ENCODE measurements at regions not wholly inside any gene's neighbourhood (a gene's known extent, or its start where the extent isn't known, plus 50 kb on each side); places are given as distances from the start of the nearest gene placed in this dataset.

GRCh38 chr17:52831536-52831935 is 673.0 kb upstream of the CA10 start:
- no peaks in the 10 kb centered on the region for H3K36me3 ChIP-seq (ENCODE audit: control insufficient read depth in 2 of 2, insufficient read depth in 1 of 2, low read length in 2 of 2)
- H3K4me3 ChIP-seq (ENCODE audit: low read depth, low read length): no peak overlapping the region
- no peaks in the 10 kb centered on the region for H3K9me3 ChIP-seq (ENCODE audit: control insufficient read depth, insufficient read depth, low read depth, low read length)
- POLR2A ChIA-PET: no interaction called here
- no peak for TF ChIP-seq GLI4 (tag by site-specific recombination; IDR thresholded peaks at IDR 0.05)
- TF ChIP-seq KLF16 (tag by site-specific recombination; IDR thresholded peaks at IDR 0.05): no peak
- no peak for TF ChIP-seq ZNF280C (tag by site-specific recombination; IDR thresholded peaks at IDR 0.05)
- TF ChIP-seq ZXDB (tag by site-specific recombination; IDR thresholded peaks at IDR 0.05): no peak
- no peak for TF ChIP-seq ZBTB48 (tag by site-specific recombination; IDR thresholded peaks at IDR 0.05)
- no peak for TF ChIP-seq ZNF19 (tag by site-specific recombination; IDR thresholded peaks at IDR 0.05; ENCODE audit: low read depth)
- no peak for TF ChIP-seq ZNF449 (tag by site-specific recombination; IDR thresholded peaks at IDR 0.05)
- no peak for TF ChIP-seq ZNF26 (tag by site-specific recombination; IDR thresholded peaks at IDR 0.05)
- TF ChIP-seq PBX3 (CRISPR knock-in tag; IDR thresholded peaks at IDR 0.05): no peak
- no peak for TF ChIP-seq AEBP2 (tag by site-specific recombination; IDR thresholded peaks at IDR 0.05; ENCODE audit: borderline replicate concordance)
- TF ChIP-seq ZBTB6 (tag by site-specific recombination; IDR thresholded peaks at IDR 0.05): no peak
- no peak for TF ChIP-seq KLF8 (tag by site-specific recombination; IDR thresholded peaks at IDR 0.05)
- CTCF ChIA-PET: interaction anchor here (0.6 kb wide), 1 partner anchor 970 kb away, joined by 3 read pairs; no protein-coding TSS in a partner anchor
- no peak overlapping the region for H3K27ac ChIP-seq (ENCODE audit: extremely low read depth, low read depth, low read length)
- H3K4me1 ChIP-seq (ENCODE audit: control insufficient read depth, insufficient read depth, low read length): no peaks in the 10 kb centered on the region

- Histone ChIP-seq H3K9me3 (ENCODE audit: control insufficient read depth, insufficient read depth, low read depth, low read length) (no peaks in the 10 kb centered on the region), H3K27ac (ENCODE audit: extremely low read depth, low read depth, low read length) (no peak overlapping the region), H3K4me3 (ENCODE audit: low read depth, low read length) (no peak overlapping the region), H3K36me3 (ENCODE audit: control insufficient read depth in 2 of 2, insufficient read depth in 1 of 2, low read length in 2 of 2) (no peaks in the 10 kb centered on the region), H3K4me1 (ENCODE audit: control insufficient read depth, insufficient read depth, low read length) (no peaks in the 10 kb centered on the region)
- ChIA-PET CTCF (no interaction called here), POLR2A (no interaction called here)
- TF ChIP-seq PRDM1 (tag by site-specific recombination; IDR thresholded peaks at IDR 0.05) (no peak), ZNF155 (tag by site-specific recombination; IDR thresholded peaks at IDR 0.05) (no peak), SP2 (tag by site-specific recombination; IDR thresholded peaks at IDR 0.05) (peak; percentile 63), SP3 (tag by site-specific recombination; IDR thresholded peaks at IDR 0.05) (peak; percentile 29; the same call in 1 of the 2 replicates), ZNF558 (tag by site-specific recombination; IDR thresholded peaks at IDR 0.05) (no peak), ZNF549 (tag by site-specific recombination; IDR thresholded peaks at IDR 0.05) (no peak), MEIS1 (CRISPR knock-in tag; IDR thresholded peaks at IDR 0.05; ENCODE audit: borderline replicate concordance) (no peak), ZFHX2 (tag by site-specific recombination; conservative IDR thresholded peaks at IDR 0.05) (no peak), MZF1 (tag by site-specific recombination; IDR thresholded peaks at IDR 0.05; ENCODE audit: borderline replicate concordance) (no peak), ZNF221 (tag by site-specific recombination; IDR thresholded peaks at IDR 0.05; ENCODE audit: borderline replicate concordance) (no peak), ZNF670 (tag by site-specific recombination; IDR thresholded peaks at IDR 0.05; ENCODE audit: low read depth) (no peak), ZNF624 (tag by site-specific recombination; IDR thresholded peaks at IDR 0.05) (no peak), ZSCAN4 (tag by site-specific recombination; IDR thresholded peaks at IDR 0.05) (no peak), ZNF433 (tag by site-specific recombination; IDR thresholded peaks at IDR 0.05; ENCODE audit: low read depth) (no peak)
Observed at GRCh38 chr17:52828621-52829020, 670.1 kb upstream of the CA10 start.
